ENCODE measurements at regions not wholly inside any gene's neighbourhood (a gene's known extent, or its start where the extent isn't known, plus 50 kb on each side); places are given as distances from the start of the nearest gene placed in this dataset.
A peak's percentile ranks its signal among the peaks of the same experiment; 100 is the strongest.

GRCh38 chr1:115433483-115433882 lies 95.4 kb upstream of the NGF start:
- TF ChIP-seq SIN3A (IDR thresholded peaks at IDR 0.05; ENCODE audit: borderline replicate concordance, insufficient read depth, low read length) (no peak), REST (IDR thresholded peaks at IDR 0.05; ENCODE audit: insufficient read depth in 1 of 2, low read depth in 2 of 2, low read length in 2 of 2) (no peak), TAF1 (IDR thresholded peaks at IDR 0.05; ENCODE audit: borderline replicate concordance, insufficient read depth, low read length) (no peak), FOXP2 (optimal IDR thresholded peaks at IDR 0.05; ENCODE audit: borderline replicate concordance, extremely low read depth, extremely low read length, insufficient read depth) (no peak), POLR2AphosphoS5 (IDR thresholded peaks at IDR 0.05; ENCODE audit: low read depth, low read length) (no peak)

- TF ChIP-seq FOXP2 (optimal IDR thresholded peaks at IDR 0.05; ENCODE audit: borderline replicate concordance, extremely low read depth, extremely low read length, insufficient read depth) (no peak), POLR2AphosphoS5 (IDR thresholded peaks at IDR 0.05; ENCODE audit: low read depth, low read length) (no peak), SIN3A (IDR thresholded peaks at IDR 0.05; ENCODE audit: borderline replicate concordance, insufficient read depth, low read length) (0 out of 2 replicates have a peak, but pooled peaks have one; percentile 74), REST (IDR thresholded peaks at IDR 0.05; ENCODE audit: insufficient read depth in 1 of 2, low read depth in 2 of 2, low read length in 2 of 2) (0 out of 4 replicates have a peak, but pooled peaks of 1 of the 2 experiments have one; percentile 57)
These were observed 94.0 kb upstream of the NGF start for GRCh38 chr1:115432061-115432460.

GRCh38 chr1:115430441-115431158 lies 92.6 kb upstream of the NGF start:
- TF ChIP-seq FOXP2 (optimal IDR thresholded peaks at IDR 0.05; ENCODE audit: borderline replicate concordance, extremely low read depth, extremely low read length, insufficient read depth) (peak; percentile 39), POLR2AphosphoS5 (IDR thresholded peaks at IDR 0.05; ENCODE audit: low read depth, low read length) (no peak)

- TF ChIP-seq SIN3A (IDR thresholded peaks at IDR 0.05; ENCODE audit: borderline replicate concordance, insufficient read depth, low read length) (no peak), REST (IDR thresholded peaks at IDR 0.05; ENCODE audit: insufficient read depth in 1 of 2, low read depth in 2 of 2, low read length in 2 of 2) (no peak), FOXP2 (optimal IDR thresholded peaks at IDR 0.05; ENCODE audit: borderline replicate concordance, extremely low read depth, extremely low read length, insufficient read depth) (no peak), TAF1 (IDR thresholded peaks at IDR 0.05; ENCODE audit: borderline replicate concordance, insufficient read depth, low read length) (no peak), POLR2AphosphoS5 (IDR thresholded peaks at IDR 0.05; ENCODE audit: low read depth, low read length) (no peak)
These were observed 91.8 kb upstream of the NGF start for GRCh38 chr1:115429884-115430283.

- no peak for TF ChIP-seq FOXP2 (optimal IDR thresholded peaks at IDR 0.05; ENCODE audit: borderline replicate concordance, extremely low read depth, extremely low read length, insufficient read depth)
- TF ChIP-seq REST (IDR thresholded peaks at IDR 0.05; ENCODE audit: insufficient read depth in 1 of 2, low read depth in 2 of 2, low read length in 2 of 2): no peak
- TF ChIP-seq POLR2AphosphoS5 (IDR thresholded peaks at IDR 0.05; ENCODE audit: low read depth, low read length): no peak
- TF ChIP-seq SIN3A (IDR thresholded peaks at IDR 0.05; ENCODE audit: borderline replicate concordance, insufficient read depth, low read length): no peak
- TF ChIP-seq TAF1 (IDR thresholded peaks at IDR 0.05; ENCODE audit: borderline replicate concordance, insufficient read depth, low read length): no peak
These were observed 91.2 kb upstream of the NGF start for GRCh38 chr1:115429241-115429640.
